ENCODE measurements at regions not wholly inside any gene's neighbourhood (a gene's known extent, or its start where the extent isn't known, plus 50 kb on each side); places are given as distances from the start of the nearest gene placed in this dataset.

- Histone ChIP-seq H3K36me3 (ENCODE audit: control insufficient read depth in 1 of 2, insufficient read depth in 2 of 2, low read length in 2 of 2) (no peaks in the 10 kb centered on the region), H3K4me1 (ENCODE audit: control insufficient read depth in 1 of 2, insufficient read depth in 2 of 2, low read length in 2 of 2) (no peaks in the 10 kb centered on the region), H2BK120ac (ENCODE audit: insufficient read depth, low read length, poor library complexity) (no peak overlapping the region), H3K79me1 (ENCODE audit: low read length) (no peaks in the 10 kb centered on the region), H2BK12ac (ENCODE audit: low read length) (no peak overlapping the region), H3K23ac (ENCODE audit: low read length) (no peak overlapping the region), H3K14ac (ENCODE audit: low read length) (no peak overlapping the region), H4K8ac (ENCODE audit: low read depth, low read length) (no peak overlapping the region), H3K27ac (ENCODE audit: low read depth, low read length) (no peak overlapping the region), H3K4me3 (ENCODE audit: low read depth, low read length) (no peak overlapping the region), H4K91ac (ENCODE audit: low read depth, low read length) (no peak overlapping the region), H3K4me2 (ENCODE audit: low read length) (no peak overlapping the region), H2AK5ac (ENCODE audit: low read length) (no peak overlapping the region), H2AFZ (ENCODE audit: insufficient read depth, low read length, poor library complexity) (no peak overlapping the region), H3K4ac (ENCODE audit: low read depth, low read length) (no peak overlapping the region), H3K9me3 (ENCODE audit: insufficient read depth, low read depth, low read length) (no peaks in the 10 kb centered on the region), H3K79me2 (ENCODE audit: control insufficient read depth, insufficient read depth, low read length, poor library complexity) (no peaks in the 10 kb centered on the region), H3K9ac (ENCODE audit: low read length) (no peak overlapping the region), H4K12ac (ENCODE audit: low read depth, low read length) (no peak overlapping the region), H3K18ac (ENCODE audit: low read length) (no peak overlapping the region), H3K27me3 (ENCODE audit: insufficient read depth, low read length) (no peaks in the 10 kb centered on the region), H2BK5ac (ENCODE audit: low read depth, low read length, poor library complexity) (no peak overlapping the region)
- DNase-seq, result no peak
- WGBS (ENCODE audit: extremely low coverage, insufficient coverage, insufficient read length), result no CpG with 5 or more reads among the region's 1 CpG
These were observed 499.1 kb upstream of the FSIP2 start for GRCh38 chr2:185239491-185239890.

GRCh38 chr2:185240796-185241195 is 497.8 kb upstream of the FSIP2 start:
- Histone ChIP-seq H3K23ac (ENCODE audit: low read length) (no peak overlapping the region), H4K91ac (ENCODE audit: low read depth, low read length) (no peak overlapping the region), H3K79me1 (ENCODE audit: low read length) (no peaks in the 10 kb centered on the region), H3K4me2 (ENCODE audit: low read length) (no peak overlapping the region), H3K27me3 (ENCODE audit: insufficient read depth, low read length) (no peaks in the 10 kb centered on the region), H3K18ac (ENCODE audit: low read length) (no peak overlapping the region), H3K4me3 (ENCODE audit: low read depth, low read length) (no peak overlapping the region), H2BK12ac (ENCODE audit: low read length) (no peak overlapping the region), H2AK5ac (ENCODE audit: low read length) (no peak overlapping the region), H4K8ac (ENCODE audit: low read depth, low read length) (no peak overlapping the region), H3K14ac (ENCODE audit: low read length) (no peak overlapping the region), H3K4me1 (ENCODE audit: control insufficient read depth in 1 of 2, insufficient read depth in 2 of 2, low read length in 2 of 2) (no peaks in the 10 kb centered on the region), H2BK5ac (ENCODE audit: low read depth, low read length, poor library complexity) (no peak overlapping the region), H3K36me3 (ENCODE audit: control insufficient read depth in 1 of 2, insufficient read depth in 2 of 2, low read length in 2 of 2) (no peaks in the 10 kb centered on the region), H3K4ac (ENCODE audit: low read depth, low read length) (no peak overlapping the region), H4K12ac (ENCODE audit: low read depth, low read length) (no peak overlapping the region), H3K9ac (ENCODE audit: low read length) (no peak overlapping the region), H3K9me3 (ENCODE audit: insufficient read depth, low read depth, low read length) (no peaks in the 10 kb centered on the region), H2AFZ (ENCODE audit: insufficient read depth, low read length, poor library complexity) (no peak overlapping the region), H2BK120ac (ENCODE audit: insufficient read depth, low read length, poor library complexity) (no peak overlapping the region), H3K79me2 (ENCODE audit: control insufficient read depth, insufficient read depth, low read length, poor library complexity) (no peaks in the 10 kb centered on the region), H3K27ac (ENCODE audit: low read depth, low read length) (no peak overlapping the region)
- DNase-seq, result no peak
- no CpG with 5 or more reads among the region's 4 CpGs for WGBS (ENCODE audit: extremely low coverage, insufficient coverage, insufficient read length)

GRCh38 chr2:185241556-185241955 is 497.0 kb upstream of the FSIP2 start:
- no peak overlapping the region for H2AK5ac ChIP-seq (ENCODE audit: low read length)
- H3K18ac ChIP-seq (ENCODE audit: low read length), result no peak overlapping the region
- no peak overlapping the region for H3K27ac ChIP-seq (ENCODE audit: low read depth, low read length)
- no peaks in the 10 kb centered on the region for H3K27me3 ChIP-seq (ENCODE audit: insufficient read depth, low read length)
- H3K9ac ChIP-seq (ENCODE audit: low read length), result no peak overlapping the region
- no peak overlapping the region for H2AFZ ChIP-seq (ENCODE audit: insufficient read depth, low read length, poor library complexity)
- no peak overlapping the region for H2BK120ac ChIP-seq (ENCODE audit: insufficient read depth, low read length, poor library complexity)
- no peak overlapping the region for H4K8ac ChIP-seq (ENCODE audit: low read depth, low read length)
- WGBS (ENCODE audit: extremely low coverage, insufficient coverage, insufficient read length), result no CpG with 5 or more reads among the region's 13 CpGs
- H3K36me3 ChIP-seq (ENCODE audit: control insufficient read depth in 1 of 2, insufficient read depth in 2 of 2, low read length in 2 of 2), result no peaks in the 10 kb centered on the region
- no peak overlapping the region for H3K4ac ChIP-seq (ENCODE audit: low read depth, low read length)
- no peak overlapping the region for H3K23ac ChIP-seq (ENCODE audit: low read length)
- H3K79me1 ChIP-seq (ENCODE audit: low read length), result no peaks in the 10 kb centered on the region
- no peak overlapping the region for H3K4me3 ChIP-seq (ENCODE audit: low read depth, low read length)
- no peak overlapping the region for H4K12ac ChIP-seq (ENCODE audit: low read depth, low read length)
- no peak for DNase-seq
- H3K4me1 ChIP-seq (ENCODE audit: control insufficient read depth in 1 of 2, insufficient read depth in 2 of 2, low read length in 2 of 2), result no peaks in the 10 kb centered on the region
- no peak overlapping the region for H3K4me2 ChIP-seq (ENCODE audit: low read length)
- no peaks in the 10 kb centered on the region for H3K9me3 ChIP-seq (ENCODE audit: insufficient read depth, low read depth, low read length)
- H3K14ac ChIP-seq (ENCODE audit: low read length), result no peak overlapping the region
- H2BK12ac ChIP-seq (ENCODE audit: low read length), result no peak overlapping the region
- no peak overlapping the region for H4K91ac ChIP-seq (ENCODE audit: low read depth, low read length)
- H3K79me2 ChIP-seq (ENCODE audit: control insufficient read depth, insufficient read depth, low read length, poor library complexity), result no peaks in the 10 kb centered on the region
- no peak overlapping the region for H2BK5ac ChIP-seq (ENCODE audit: low read depth, low read length, poor library complexity)

GRCh38 chr2:185242462-185242861 is 496.1 kb upstream of the FSIP2 start:
- Histone ChIP-seq H4K8ac (ENCODE audit: low read depth, low read length) (no peak overlapping the region), H3K36me3 (ENCODE audit: control insufficient read depth in 1 of 2, insufficient read depth in 2 of 2, low read length in 2 of 2) (no peaks in the 10 kb centered on the region), H3K4me1 (ENCODE audit: control insufficient read depth in 1 of 2, insufficient read depth in 2 of 2, low read length in 2 of 2) (no peaks in the 10 kb centered on the region), H4K12ac (ENCODE audit: low read depth, low read length) (no peak overlapping the region), H3K79me1 (ENCODE audit: low read length) (no peaks in the 10 kb centered on the region), H3K27ac (ENCODE audit: low read depth, low read length) (no peak overlapping the region), H2AFZ (ENCODE audit: insufficient read depth, low read length, poor library complexity) (no peak overlapping the region), H2BK12ac (ENCODE audit: low read length) (no peak overlapping the region), H3K14ac (ENCODE audit: low read length) (no peak overlapping the region), H3K4me2 (ENCODE audit: low read length) (no peak overlapping the region), H3K27me3 (ENCODE audit: insufficient read depth, low read length) (no peaks in the 10 kb centered on the region), H4K91ac (ENCODE audit: low read depth, low read length) (no peak overlapping the region), H3K23ac (ENCODE audit: low read length) (no peak overlapping the region), H3K18ac (ENCODE audit: low read length) (no peak overlapping the region), H3K4ac (ENCODE audit: low read depth, low read length) (no peak overlapping the region), H3K4me3 (ENCODE audit: low read depth, low read length) (no peak overlapping the region), H3K79me2 (ENCODE audit: control insufficient read depth, insufficient read depth, low read length, poor library complexity) (no peaks in the 10 kb centered on the region), H2BK5ac (ENCODE audit: low read depth, low read length, poor library complexity) (no peak overlapping the region), H2BK120ac (ENCODE audit: insufficient read depth, low read length, poor library complexity) (no peak overlapping the region), H3K9ac (ENCODE audit: low read length) (no peak overlapping the region), H2AK5ac (ENCODE audit: low read length) (no peak overlapping the region), H3K9me3 (ENCODE audit: insufficient read depth, low read depth, low read length) (no peaks in the 10 kb centered on the region)
- no peak for DNase-seq
- no CpG with 5 or more reads among the region's 2 CpGs for WGBS (ENCODE audit: extremely low coverage, insufficient coverage, insufficient read length)

Data from trophoblast cell (in vitro differentiated cells and primary cell).